Fibroblast of mammary gland (primary cell): ENCODE measurements at regions not wholly inside any gene's neighbourhood (a gene's known extent, or its start where the extent isn't known, plus 50 kb on each side); places are given as distances from the start of the nearest gene placed in this dataset.

ENCODE experiments used
- DNase-seq: peaks from one replicate; pipeline ENCODE4 v3.0.0-alpha.2; 2010; ENCODE audit warnings: low read depth
- H3K4me3 ChIP-seq: 2 replicates; pipeline ENCODE4 v1.5.1; 2011; ENCODE audit warnings: low read depth, mild to moderate bottlenecking, low read length, moderate library complexity; ENCODE audit not compliant: control insufficient read depth
- TF ChIP-seq, protein P1 (sequence below): conservative IDR thresholded peaks from 2 replicates; pipeline ENCODE4 v1.5.1; 2011; ENCODE audit warnings: low read depth, low read length, inconsistent platforms; ENCODE audit not compliant: control insufficient read depth, insufficient read depth

DNA sequence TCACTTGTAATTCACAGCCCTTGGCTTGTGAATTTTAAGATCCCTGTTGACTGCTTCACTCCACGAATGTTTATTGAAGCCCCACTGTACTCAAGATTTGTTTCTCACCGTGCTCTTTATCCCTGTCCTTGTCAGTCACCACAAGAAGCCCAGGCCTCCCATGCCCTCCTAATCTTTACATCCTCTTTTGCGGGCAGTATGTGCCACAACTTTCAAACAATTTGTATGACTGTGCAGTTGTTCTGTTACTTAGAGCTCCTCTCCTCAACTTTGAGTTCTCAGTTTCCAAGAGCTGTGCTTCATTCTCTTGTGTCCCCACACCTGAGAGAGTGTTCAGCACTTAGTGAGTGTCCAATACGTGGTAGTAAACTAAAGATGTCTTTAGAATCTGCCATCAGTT, 467.7 kb downstream of the NKX6-1 start:
- H3K4me3 ChIP-seq, result no peak overlapping the region
- DNase-seq, result no peak
- TF ChIP-seq, protein P1, sequence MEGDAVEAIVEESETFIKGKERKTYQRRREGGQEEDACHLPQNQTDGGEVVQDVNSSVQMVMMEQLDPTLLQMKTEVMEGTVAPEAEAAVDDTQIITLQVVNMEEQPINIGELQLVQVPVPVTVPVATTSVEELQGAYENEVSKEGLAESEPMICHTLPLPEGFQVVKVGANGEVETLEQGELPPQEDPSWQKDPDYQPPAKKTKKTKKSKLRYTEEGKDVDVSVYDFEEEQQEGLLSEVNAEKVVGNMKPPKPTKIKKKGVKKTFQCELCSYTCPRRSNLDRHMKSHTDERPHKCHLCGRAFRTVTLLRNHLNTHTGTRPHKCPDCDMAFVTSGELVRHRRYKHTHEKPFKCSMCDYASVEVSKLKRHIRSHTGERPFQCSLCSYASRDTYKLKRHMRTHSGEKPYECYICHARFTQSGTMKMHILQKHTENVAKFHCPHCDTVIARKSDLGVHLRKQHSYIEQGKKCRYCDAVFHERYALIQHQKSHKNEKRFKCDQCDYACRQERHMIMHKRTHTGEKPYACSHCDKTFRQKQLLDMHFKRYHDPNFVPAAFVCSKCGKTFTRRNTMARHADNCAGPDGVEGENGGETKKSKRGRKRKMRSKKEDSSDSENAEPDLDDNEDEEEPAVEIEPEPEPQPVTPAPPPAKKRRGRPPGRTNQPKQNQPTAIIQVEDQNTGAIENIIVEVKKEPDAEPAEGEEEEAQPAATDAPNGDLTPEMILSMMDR, result no peak

DNA sequence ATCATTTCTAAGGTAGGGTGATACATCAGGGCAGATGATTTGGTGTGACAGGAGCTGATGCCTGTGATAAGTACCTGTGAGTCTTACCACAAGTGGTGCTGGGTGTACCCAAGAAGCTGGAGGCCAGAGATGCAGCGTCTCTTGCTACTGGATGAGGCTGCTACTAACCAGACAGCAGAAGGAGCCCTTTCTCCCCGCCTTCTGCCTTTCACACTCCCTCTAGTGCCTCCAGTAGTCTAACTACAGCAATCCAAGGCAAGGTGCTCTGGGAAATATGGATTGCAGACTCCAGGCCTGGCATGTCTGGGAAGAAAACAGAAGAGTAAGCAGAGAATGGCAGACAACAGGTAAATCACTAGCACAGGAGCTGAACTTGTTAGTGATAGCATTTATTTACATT, 470.8 kb downstream of the NKX6-1 start:
- H3K4me3 ChIP-seq, result no peak overlapping the region
- DNase-seq, result no peak
- TF ChIP-seq, protein P1, result no peak

DNA sequence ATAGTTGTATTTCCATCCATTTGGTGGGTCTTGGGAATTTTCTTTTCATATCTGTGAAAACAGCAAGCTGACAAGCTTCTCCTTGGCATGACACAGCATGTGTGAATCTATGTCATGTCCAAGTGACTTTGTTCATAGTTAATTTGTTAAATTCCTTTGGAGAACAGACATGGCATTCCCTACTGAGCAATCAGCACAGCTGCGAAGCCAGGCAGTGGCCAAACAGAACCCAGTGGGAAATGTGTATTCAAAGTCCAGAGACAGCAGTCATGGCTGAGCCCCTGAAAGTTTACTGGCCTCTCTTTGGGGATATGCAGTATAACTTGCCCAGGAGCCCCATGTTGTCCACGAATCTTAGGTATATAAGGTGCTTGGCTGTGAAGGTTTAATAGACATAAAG, 474.7 kb downstream of the NKX6-1 start:
- TF ChIP-seq, protein P1, result no peak
- DNase-seq, result no peak
- H3K4me3 ChIP-seq, result no peak overlapping the region

DNA sequence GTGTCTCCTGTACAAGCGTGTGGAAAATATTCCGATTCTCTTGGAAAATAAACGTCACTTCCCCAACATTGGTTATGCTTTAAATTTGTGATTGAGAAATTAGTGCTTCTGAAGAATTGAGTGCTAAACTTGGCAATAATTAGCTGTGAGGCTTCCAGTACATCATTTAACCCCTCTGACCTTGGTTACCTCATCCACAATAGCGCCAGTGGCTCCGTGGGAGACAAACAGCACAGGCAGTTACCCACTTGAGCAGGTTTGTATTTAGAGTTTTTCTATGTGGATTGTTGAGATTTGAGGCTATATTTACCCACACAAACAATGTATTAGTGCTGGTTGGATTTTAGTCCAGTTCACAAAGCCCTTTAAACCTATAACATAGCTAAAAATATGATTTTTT, 476.5 kb downstream of the NKX6-1 start:
- DNase-seq, result no peak
- no peak overlapping the region for H3K4me3 ChIP-seq
- TF ChIP-seq, protein P1, result no peak

DNA sequence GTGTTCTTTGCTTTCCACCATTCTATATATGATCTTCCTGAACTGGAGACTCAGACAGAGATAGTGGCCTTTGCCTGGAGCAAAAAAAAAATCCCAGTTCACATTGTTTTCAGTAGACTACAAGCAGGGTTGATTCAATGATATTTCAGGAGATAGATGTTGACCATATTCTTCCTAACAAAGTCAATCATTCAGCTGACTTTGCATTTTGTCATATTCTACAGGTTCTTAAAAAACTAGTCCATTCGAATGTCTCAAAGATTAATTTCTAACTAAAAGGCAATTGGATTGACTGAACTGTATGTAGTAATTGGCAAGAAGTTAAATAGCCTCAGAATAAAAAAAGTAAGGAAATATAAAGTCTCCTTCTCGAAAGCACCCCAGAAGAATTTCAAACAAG, 479.5 kb downstream of the NKX6-1 start:
- no peak for DNase-seq
- TF ChIP-seq, protein P1, result no peak
- H3K4me3 ChIP-seq, result no peak overlapping the region

DNA sequence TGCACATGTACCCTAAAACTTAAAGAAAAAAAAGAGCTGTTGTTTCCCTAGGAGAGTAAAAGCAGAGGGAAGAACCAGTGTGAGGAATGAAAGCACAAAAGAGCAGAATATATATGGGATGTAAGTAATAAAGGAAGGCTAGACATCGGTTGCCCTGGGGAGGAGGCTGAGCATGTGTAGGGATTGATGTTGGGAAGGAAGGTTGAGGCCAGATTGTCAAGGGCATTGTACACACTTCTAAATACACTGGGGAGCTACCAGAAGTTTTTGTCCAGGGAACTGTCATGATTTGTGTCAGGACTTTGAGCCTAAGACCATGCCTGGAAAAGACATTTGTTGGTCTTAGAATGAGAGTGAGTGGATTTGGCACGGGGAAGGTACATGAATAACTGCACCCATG, 467.1 kb downstream of the GPAT3 start:
- DNase-seq, result no peak
- TF ChIP-seq, protein P1, result no peak
- no peak overlapping the region for H3K4me3 ChIP-seq

DNA sequence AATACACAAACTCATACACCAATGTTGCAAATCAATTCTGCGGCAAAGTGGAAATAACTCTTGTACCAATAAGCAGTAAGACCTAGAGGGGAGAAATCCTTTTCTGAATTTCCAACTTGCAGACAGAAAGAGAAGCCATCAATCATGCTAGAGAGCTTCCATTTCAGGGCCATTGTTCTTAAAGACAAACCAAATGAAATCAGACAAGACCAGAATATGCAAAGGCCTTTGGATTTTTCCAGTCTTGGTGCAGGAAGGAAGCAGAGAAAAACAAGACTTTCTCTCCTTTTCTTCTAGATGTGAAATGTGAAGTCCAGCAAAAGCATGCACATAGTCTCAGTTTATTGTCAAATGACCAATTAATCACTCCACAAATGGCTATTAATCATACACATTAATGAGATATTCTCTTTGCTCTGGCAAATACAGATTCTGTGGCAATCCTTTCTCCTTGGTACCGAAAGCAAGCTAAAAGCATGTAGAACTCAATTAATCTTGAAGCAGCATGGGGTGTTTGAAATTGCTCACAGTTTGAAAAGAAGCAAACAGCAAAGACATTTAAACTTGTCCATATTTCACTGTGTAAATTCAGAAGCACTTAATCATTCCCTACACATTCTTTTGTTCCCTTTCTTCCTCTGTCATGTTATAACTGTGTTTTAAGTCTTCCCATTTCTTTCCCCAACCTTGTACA, 466.1 kb downstream of the GPAT3 start:
- DNase-seq, result no peak
- H3K4me3 ChIP-seq, result no peak overlapping the region
- TF ChIP-seq, protein P1, result no peak
